Body of pancreas (tissue), 4 donors: ENCODE measurements at regions not wholly inside any gene's neighbourhood (a gene's known extent, or its start where the extent isn't known, plus 50 kb on each side); places are given as distances from the start of the nearest gene placed in this dataset.

Experiments used
- ATAC-seq: fragments of 150-250 bp; one replicate; pipeline ENCODE4 v1.9.1; 2016
- DNase-seq, 4 donors: peaks; one replicate each; pipeline ENCODE4 v3.0.0-alpha.2; 2019
- H3K27ac ChIP-seq, 4 donors: fragments of 200-600 bp; sonication (generic); 1 replicate in 3 of 4; 2 replicates in 1 of 4; pipeline versions ENCODE4 v1.5.1 to v1.6.1; 2016 to 2019; ENCODE audit warnings: mild to moderate bottlenecking in 1 of 4, mixed read lengths in 1 of 4, moderate library complexity in 1 of 4
- H3K27me3 ChIP-seq, 2 donors: fragments of 200-600 bp; sonication (generic); one replicate each; pipeline ENCODE4 v1.6.0; 2016; ENCODE audit warnings: mild to moderate bottlenecking in 1 of 2
- H3K36me3 ChIP-seq, 2 donors: fragments of 200-600 bp; sonication (generic); replicated peaks in 1 of 2; 2 replicates each; pipeline ENCODE4 v1.5.1; 2016; ENCODE audit warnings: low read depth in 2 of 2; ENCODE audit not compliant: insufficient read depth in 1 of 2
- H3K4me1 ChIP-seq: fragments of 200-600 bp; sonication (generic); one replicate; pipeline ENCODE4 v1.6.0; 2016
- H3K4me3 ChIP-seq, 2 donors: fragments of 200-600 bp; sonication (generic); 1 replicate in 1 of 2; 2 replicates in 1 of 2; pipeline ENCODE4 v1.5.1; 2016 to 2019
- H3K9me3 ChIP-seq, 3 donors: fragments of 200-600 bp; sonication (generic); 1 replicate in 2 of 3; 2 replicates in 1 of 3; pipeline ENCODE4 v1.5.1; 2016
- POLR2A ChIP-seq, 3 donors: fragments of 450-650 bp; IDR thresholded peaks; one replicate each; pipeline ENCODE4 v1.6.1; 2016; ENCODE audit warnings: antibody characterized with exemption in 3 of 3, mild to moderate bottlenecking in 2 of 3
- WGBS, 2 donors: methylation state at CpG; one replicate each; pipeline ENCODE4 v1.1.5; 2017; 5-methylcytosine and 5-hydroxymethylcytosine counted together
- intact Hi-C: fragments of 100-400 bp; cut with DNase I; formaldehyde crosslinking; loops from one replicate; pipeline ENCODE4 v1.15.1; 2023
- TF ChIP-seq, protein P1 (sequence below), 7 experiments: fragments of 450-650 bp in 4 of 7; fragments of 200-600 bp in 3 of 7; sonication (generic) in 3 of 7; IDR thresholded peaks; one replicate each; pipeline ENCODE4 v1.5.1; 2016 to 2019; ENCODE audit warnings: antibody characterized with exemption in 7 of 7

DNA sequence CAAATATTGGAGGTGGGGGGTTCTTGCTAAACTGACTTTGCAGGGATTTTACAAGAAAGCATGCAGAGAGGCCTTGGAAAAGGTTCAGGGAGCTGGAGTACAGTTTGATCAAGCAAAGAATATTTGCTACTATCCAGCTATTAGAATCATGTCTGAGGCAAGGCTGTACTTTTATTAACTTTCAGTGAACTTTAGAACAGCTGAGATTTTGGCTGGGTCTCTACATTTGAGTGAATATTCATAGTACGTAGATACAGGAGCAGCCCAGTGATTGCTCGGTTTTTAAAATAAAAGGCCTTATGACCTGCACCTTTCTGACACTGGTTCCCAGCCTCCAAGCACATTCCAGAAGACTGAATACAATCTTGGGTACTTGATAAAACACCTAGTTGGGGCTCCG is 496.8 kb upstream of the AKR1E2 start:
- intact Hi-C loops: no loop called here
- no peaks in the 10 kb centered on the region for H3K4me1 ChIP-seq
- WGBS, 2 donors: 85 to 92% methylated on average over 3 of the region's 3 CpGs
- DNase-seq: no peak
- TF ChIP-seq POLR2A (IDR thresholded peaks at IDR 0.05): no peak
- TF ChIP-seq, protein P1, sequence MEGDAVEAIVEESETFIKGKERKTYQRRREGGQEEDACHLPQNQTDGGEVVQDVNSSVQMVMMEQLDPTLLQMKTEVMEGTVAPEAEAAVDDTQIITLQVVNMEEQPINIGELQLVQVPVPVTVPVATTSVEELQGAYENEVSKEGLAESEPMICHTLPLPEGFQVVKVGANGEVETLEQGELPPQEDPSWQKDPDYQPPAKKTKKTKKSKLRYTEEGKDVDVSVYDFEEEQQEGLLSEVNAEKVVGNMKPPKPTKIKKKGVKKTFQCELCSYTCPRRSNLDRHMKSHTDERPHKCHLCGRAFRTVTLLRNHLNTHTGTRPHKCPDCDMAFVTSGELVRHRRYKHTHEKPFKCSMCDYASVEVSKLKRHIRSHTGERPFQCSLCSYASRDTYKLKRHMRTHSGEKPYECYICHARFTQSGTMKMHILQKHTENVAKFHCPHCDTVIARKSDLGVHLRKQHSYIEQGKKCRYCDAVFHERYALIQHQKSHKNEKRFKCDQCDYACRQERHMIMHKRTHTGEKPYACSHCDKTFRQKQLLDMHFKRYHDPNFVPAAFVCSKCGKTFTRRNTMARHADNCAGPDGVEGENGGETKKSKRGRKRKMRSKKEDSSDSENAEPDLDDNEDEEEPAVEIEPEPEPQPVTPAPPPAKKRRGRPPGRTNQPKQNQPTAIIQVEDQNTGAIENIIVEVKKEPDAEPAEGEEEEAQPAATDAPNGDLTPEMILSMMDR (IDR thresholded peaks at IDR 0.05): no peak
- H3K36me3 ChIP-seq: no peaks in the 10 kb centered on the region
- H3K9me3 ChIP-seq: no peaks in the 10 kb centered on the region
- H3K4me3 ChIP-seq: no peak overlapping the region
- no peak for ATAC-seq
- H3K27ac ChIP-seq: no peak overlapping the region
- H3K27me3 ChIP-seq: no peaks in the 10 kb centered on the region

DNA sequence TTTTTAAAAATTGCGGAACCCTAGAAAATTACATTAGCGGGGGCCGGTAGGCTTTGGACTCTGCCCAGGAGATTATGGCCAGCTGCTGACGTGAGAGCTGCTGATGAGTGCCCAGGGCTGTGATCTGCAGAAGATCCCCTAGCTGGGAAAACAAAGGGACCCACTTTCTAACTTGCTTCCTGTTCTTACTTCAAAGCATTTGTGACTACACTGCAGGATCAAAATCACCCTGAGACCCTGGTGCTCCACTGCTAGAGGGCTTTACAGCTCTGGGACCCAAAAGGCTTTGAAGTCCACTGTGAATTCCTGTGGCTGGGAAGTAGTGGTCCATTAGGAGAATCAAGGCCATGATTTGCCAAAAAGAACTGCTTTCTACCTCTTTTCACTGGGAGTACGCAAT is 499.4 kb upstream of the AKR1E2 start:
- H3K27me3 ChIP-seq: no peaks in the 10 kb centered on the region
- ATAC-seq (no peak), DNase-seq (no peak)
- H3K36me3 ChIP-seq: no peaks in the 10 kb centered on the region
- H3K9me3 ChIP-seq: no peaks in the 10 kb centered on the region
- no peak overlapping the region for H3K4me3 ChIP-seq
- WGBS, 2 donors: 90 to 94% methylated on average over 5 of the region's 5 CpGs
- no peaks in the 10 kb centered on the region for H3K4me1 ChIP-seq
- TF ChIP-seq, protein P1 (IDR thresholded peaks at IDR 0.05): no peak
- no peak for TF ChIP-seq POLR2A (IDR thresholded peaks at IDR 0.05)
- H3K27ac ChIP-seq: no peak overlapping the region
- intact Hi-C loops: no loop called here

DNA sequence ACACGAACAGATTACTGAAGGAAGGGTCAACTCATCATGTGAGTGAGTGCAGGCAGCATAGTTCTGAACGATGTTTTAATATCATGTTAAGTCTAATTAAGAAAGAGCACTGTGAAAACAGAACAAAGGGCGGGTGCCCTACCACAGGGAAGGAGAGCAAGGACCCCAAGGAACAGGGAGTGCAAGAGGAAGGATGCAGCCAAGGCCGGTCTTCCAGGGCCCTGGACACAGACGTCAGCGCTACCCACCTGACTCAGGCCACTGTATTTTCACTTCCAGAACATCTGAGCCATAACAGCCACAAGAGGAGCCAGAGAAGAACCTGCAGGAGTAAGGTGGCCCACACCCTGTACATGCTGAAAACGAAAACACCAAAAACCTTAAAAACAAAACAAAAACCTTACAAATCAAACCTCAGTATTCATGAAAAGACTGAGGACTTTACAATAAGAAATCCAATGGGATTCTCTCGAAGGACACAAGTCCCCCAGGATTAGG is 506.1 kb upstream of the AKR1E2 start:
- no peak for TF ChIP-seq POLR2A (IDR thresholded peaks at IDR 0.05)
- TF ChIP-seq, protein P1 (IDR thresholded peaks at IDR 0.05): no peak
- ATAC-seq: no peak
- WGBS, 2 donors: 61 to 76% methylated on average over 8 of the region's 8 CpGs
- no peak for DNase-seq
- no peaks in the 10 kb centered on the region for H3K27me3 ChIP-seq
- H3K27ac ChIP-seq: no peak overlapping the region
- intact Hi-C loops: no loop called here
- H3K9me3 ChIP-seq: no peaks in the 10 kb centered on the region
- H3K36me3 ChIP-seq: no peaks in the 10 kb centered on the region
- H3K4me3 ChIP-seq: no peak overlapping the region
- H3K4me1 ChIP-seq: no peaks in the 10 kb centered on the region

DNA sequence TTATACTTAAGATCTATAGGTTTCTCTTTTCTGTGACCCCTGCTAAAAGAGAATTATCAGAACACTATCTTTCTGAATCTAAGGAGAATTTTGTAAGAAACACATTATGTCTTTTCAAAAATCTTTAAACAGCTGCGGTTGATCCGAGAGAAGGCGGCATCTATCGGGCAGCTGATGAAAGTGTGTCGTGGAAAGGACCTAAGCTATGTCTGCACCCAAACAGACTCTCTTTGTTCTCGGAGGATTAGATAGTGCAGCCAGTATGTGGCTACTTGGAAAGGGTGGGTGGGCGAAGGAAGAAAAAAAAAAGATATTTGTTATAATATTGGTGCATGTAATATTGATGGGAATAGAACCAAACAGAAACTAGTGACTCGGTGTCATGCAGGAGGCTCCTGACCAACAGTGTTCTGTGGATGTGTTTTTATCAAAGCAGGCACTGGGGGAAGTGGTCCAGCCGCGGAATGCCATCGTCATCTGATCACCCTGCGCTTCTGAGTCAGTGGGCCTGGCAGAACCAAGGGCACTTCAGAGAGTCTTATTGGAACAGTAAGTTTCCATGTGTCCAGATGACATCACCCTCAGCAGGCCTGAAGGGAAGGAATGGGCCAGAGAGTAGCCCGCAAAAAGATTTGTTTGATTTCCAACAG is 509.7 kb upstream of the AKR1E2 start:
- Histone ChIP-seq H3K4me1 (no peaks in the 10 kb centered on the region), H3K27me3 (no peaks in the 10 kb centered on the region), H3K27ac (no peak overlapping the region), H3K4me3 (no peak overlapping the region), H3K9me3 (no peaks in the 10 kb centered on the region), H3K36me3 (no peaks in the 10 kb centered on the region)
- ATAC-seq (no peak), DNase-seq (no peak)
- intact Hi-C loops: no loop called here
- no peak for TF ChIP-seq POLR2A (IDR thresholded peaks at IDR 0.05)
- TF ChIP-seq, protein P1 (IDR thresholded peaks at IDR 0.05): no peak
- WGBS, 2 donors: 46 to 56% methylated on average over 13 of the region's 13 CpGs

DNA sequence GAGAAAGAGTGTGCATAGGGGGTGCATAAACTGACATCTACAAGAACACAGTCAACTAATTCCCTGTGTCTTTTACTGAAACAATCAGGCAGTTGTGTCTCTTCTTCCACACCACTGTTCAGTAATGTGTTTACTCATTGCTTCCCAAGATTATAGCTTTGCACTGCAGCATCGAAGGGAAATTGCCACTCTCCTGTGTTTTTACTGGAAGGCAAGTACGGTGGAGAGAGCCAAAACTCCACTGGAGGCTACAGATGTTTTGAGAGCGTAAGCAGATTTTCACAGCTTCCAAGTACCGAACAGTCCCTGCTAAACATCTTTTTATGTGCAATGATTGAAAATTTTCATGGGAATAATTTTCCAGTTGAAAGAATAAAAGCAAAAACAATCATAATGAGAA is 510.5 kb upstream of the AKR1E2 start:
- Histone ChIP-seq H3K27me3 (no peaks in the 10 kb centered on the region), H3K36me3 (no peaks in the 10 kb centered on the region), H3K27ac (no peak overlapping the region), H3K4me1 (no peaks in the 10 kb centered on the region), H3K4me3 (no peak overlapping the region), H3K9me3 (no peaks in the 10 kb centered on the region)
- 39 to 45% methylated on average over 4 of the region's 4 CpGs for WGBS, 2 donors
- intact Hi-C loops: no loop called here
- DNase-seq (no peak), ATAC-seq (no peak)
- no peak for TF ChIP-seq POLR2A (IDR thresholded peaks at IDR 0.05)
- TF ChIP-seq, protein P1 (IDR thresholded peaks at IDR 0.05): no peak
